ENCODE measurements at regions not wholly inside any gene's neighbourhood (a gene's known extent, or its start where the extent isn't known, plus 50 kb on each side); places are given as distances from the start of the nearest gene placed in this dataset.

DNA sequence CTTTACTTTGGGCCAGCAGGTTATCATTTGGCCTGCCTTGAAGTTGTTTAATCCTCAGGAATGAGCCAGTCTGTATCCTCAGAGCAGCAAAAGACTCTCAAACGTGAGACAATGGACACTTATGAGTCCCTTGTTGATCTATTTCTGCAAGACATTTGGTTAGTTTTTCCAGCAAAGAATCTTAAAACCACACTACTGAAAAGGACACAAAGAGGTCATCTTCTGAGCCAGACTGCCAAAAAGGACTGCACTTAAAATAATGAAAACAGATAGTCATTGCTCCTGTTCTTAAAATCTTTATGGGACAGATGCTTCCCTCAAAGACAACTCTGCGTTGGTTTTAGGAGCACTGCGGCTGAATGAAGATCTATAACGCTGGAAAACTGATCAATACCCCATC, 205.7 kb upstream of the PSMD7 start:
- TF ChIP-seq, protein P1, sequence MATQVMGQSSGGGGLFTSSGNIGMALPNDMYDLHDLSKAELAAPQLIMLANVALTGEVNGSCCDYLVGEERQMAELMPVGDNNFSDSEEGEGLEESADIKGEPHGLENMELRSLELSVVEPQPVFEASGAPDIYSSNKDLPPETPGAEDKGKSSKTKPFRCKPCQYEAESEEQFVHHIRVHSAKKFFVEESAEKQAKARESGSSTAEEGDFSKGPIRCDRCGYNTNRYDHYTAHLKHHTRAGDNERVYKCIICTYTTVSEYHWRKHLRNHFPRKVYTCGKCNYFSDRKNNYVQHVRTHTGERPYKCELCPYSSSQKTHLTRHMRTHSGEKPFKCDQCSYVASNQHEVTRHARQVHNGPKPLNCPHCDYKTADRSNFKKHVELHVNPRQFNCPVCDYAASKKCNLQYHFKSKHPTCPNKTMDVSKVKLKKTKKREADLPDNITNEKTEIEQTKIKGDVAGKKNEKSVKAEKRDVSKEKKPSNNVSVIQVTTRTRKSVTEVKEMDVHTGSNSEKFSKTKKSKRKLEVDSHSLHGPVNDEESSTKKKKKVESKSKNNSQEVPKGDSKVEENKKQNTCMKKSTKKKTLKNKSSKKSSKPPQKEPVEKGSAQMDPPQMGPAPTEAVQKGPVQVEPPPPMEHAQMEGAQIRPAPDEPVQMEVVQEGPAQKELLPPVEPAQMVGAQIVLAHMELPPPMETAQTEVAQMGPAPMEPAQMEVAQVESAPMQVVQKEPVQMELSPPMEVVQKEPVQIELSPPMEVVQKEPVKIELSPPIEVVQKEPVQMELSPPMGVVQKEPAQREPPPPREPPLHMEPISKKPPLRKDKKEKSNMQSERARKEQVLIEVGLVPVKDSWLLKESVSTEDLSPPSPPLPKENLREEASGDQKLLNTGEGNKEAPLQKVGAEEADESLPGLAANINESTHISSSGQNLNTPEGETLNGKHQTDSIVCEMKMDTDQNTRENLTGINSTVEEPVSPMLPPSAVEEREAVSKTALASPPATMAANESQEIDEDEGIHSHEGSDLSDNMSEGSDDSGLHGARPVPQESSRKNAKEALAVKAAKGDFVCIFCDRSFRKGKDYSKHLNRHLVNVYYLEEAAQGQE (IDR thresholded peaks at IDR 0.05; ENCODE audit: unreplicated experiment) = no peak
- TF ChIP-seq CREB1 (CRISPR knock-in tag; IDR thresholded peaks at IDR 0.05; ENCODE audit: low read depth) = no peak
- TF ChIP-seq, protein P2, sequence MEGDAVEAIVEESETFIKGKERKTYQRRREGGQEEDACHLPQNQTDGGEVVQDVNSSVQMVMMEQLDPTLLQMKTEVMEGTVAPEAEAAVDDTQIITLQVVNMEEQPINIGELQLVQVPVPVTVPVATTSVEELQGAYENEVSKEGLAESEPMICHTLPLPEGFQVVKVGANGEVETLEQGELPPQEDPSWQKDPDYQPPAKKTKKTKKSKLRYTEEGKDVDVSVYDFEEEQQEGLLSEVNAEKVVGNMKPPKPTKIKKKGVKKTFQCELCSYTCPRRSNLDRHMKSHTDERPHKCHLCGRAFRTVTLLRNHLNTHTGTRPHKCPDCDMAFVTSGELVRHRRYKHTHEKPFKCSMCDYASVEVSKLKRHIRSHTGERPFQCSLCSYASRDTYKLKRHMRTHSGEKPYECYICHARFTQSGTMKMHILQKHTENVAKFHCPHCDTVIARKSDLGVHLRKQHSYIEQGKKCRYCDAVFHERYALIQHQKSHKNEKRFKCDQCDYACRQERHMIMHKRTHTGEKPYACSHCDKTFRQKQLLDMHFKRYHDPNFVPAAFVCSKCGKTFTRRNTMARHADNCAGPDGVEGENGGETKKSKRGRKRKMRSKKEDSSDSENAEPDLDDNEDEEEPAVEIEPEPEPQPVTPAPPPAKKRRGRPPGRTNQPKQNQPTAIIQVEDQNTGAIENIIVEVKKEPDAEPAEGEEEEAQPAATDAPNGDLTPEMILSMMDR (conservative IDR thresholded peaks at IDR 0.05; ENCODE audit: low read depth in 2 of 2) = no peak
- no peak for TF ChIP-seq EZH2 (IDR thresholded peaks at IDR 0.05; ENCODE audit: low read depth, unreplicated experiment)
